ENCODE measurements at regions not wholly inside any gene's neighbourhood (a gene's known extent, or its start where the extent isn't known, plus 50 kb on each side); places are given as distances from the start of the nearest gene placed in this dataset.
"Not testable (repeated sequence)": the region's sequence is repeated elsewhere in the genome, so short reads cannot be mapped to it uniquely, and the experiment has no call there.

GRCh38 chr12:91778091-91778832, 367.4 kb downstream of the BTG1 start:
- DNase-seq: peak; percentile 20

- peak; percentile 16 for DNase-seq
Measured at GRCh38 chr12:91777268-91777992, 368.2 kb downstream of the BTG1 start.

GRCh38 chr12:91774434-91774921, 371.2 kb downstream of the BTG1 start:
- DNase-seq: no peak

- DNase-seq: no peak
Measured at GRCh38 chr12:91773749-91774429, 371.8 kb downstream of the BTG1 start.

GRCh38 chr12:91772411-91772810, 373.2 kb downstream of the BTG1 start:
- no peak for DNase-seq

- no peak for DNase-seq
Measured at GRCh38 chr12:91769736-91770135, 375.9 kb downstream of the BTG1 start.

GRCh38 chr12:91767237-91767636, 378.4 kb downstream of the BTG1 start:
- DNase-seq: no peak

GRCh38 chr12:91766454-91766853, 379.2 kb downstream of the BTG1 start:
- DNase-seq: no peak

GRCh38 chr12:91763654-91764370, 381.8 kb downstream of the BTG1 start:
- DNase-seq: no peak

- DNase-seq: no peak
Measured at GRCh38 chr12:91753649-91754048, 392.0 kb downstream of the BTG1 start.

- DNase-seq: no peak
Measured at GRCh38 chr12:91746976-91747375, 398.7 kb downstream of the BTG1 start.

- DNase-seq: no peak
Measured at GRCh38 chr12:91744597-91744996, 401.0 kb downstream of the BTG1 start.

GRCh38 chr12:91743704-91744321, 401.8 kb downstream of the BTG1 start:
- no peak for DNase-seq

- no peak for DNase-seq
Measured at GRCh38 chr12:91743280-91743679, 402.4 kb downstream of the BTG1 start.

GRCh38 chr12:91741932-91742331, 403.7 kb downstream of the BTG1 start:
- DNase-seq: no peak

GRCh38 chr12:91733846-91734245, 411.8 kb downstream of the BTG1 start:
- DNase-seq: not testable (repeated sequence)

GRCh38 chr12:91732086-91732485, 413.6 kb downstream of the BTG1 start:
- DNase-seq: no peak

- no peak for DNase-seq
Measured at GRCh38 chr12:91729543-91729942, 416.1 kb downstream of the BTG1 start.

- no peak for DNase-seq
Measured at GRCh38 chr12:91723191-91723590, 422.5 kb downstream of the BTG1 start.

- peak; percentile 64 for DNase-seq
Measured at GRCh38 chr12:91722072-91722471, 423.6 kb downstream of the BTG1 start.

GRCh38 chr12:91721023-91721422, 424.6 kb downstream of the BTG1 start:
- DNase-seq: no peak

GRCh38 chr12:91718326-91718725, 427.3 kb downstream of the BTG1 start:
- no peak for DNase-seq

- DNase-seq: no peak
Measured at GRCh38 chr12:91717804-91718203, 427.8 kb downstream of the BTG1 start.

All from activated CD4-positive, alpha-beta T cell treated with anti-CD3 and anti-CD28 coated beads, Interleukin-10, Interleukin-2, amounts not matched to agents 100 ng/mL and 50 ng/mL, durations not matched to agents 16 hours and 8 hours (primary cell).